Lower leg skin (tissue), 3 donors: ENCODE measurements at regions not wholly inside any gene's neighbourhood (a gene's known extent, or its start where the extent isn't known, plus 50 kb on each side); places are given as distances from the start of the nearest gene placed in this dataset.

Source experiments
- POLR2A ChIP-seq, 2 donors: fragments of 450-650 bp; IDR thresholded peaks; one replicate each; pipeline ENCODE4 v1.6.1; 2016 to 2017; ENCODE audit warnings: antibody characterized with exemption in 2 of 2, mild to moderate bottlenecking in 1 of 2, moderate library complexity in 1 of 2
- TF ChIP-seq, protein P1 (sequence below), 3 donors: fragments of 450-650 bp; IDR thresholded peaks; one replicate each; pipeline ENCODE4 v1.5.1; 2016; ENCODE audit warnings: antibody characterized with exemption in 3 of 3, mild to moderate bottlenecking in 3 of 3, moderate library complexity in 2 of 3

DNA sequence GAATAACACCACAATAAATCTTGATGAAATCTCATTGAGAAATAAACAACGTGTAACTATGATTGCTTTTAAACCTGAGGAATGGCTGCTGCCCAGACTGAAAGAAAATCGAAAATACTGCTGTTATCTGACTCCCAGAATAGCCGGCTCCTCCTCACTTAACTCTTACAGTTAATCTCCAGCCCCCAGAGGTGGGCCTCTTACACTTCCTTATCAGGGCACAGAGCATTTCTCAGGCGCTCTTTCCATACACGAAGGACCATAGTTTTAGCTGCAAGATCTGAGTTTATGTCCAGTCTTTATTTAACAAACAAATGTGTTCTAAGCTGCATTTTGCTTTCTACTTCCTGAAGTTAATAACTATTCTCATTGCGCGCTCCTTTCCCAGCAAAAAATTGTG, 206.9 kb downstream of the MAP2K4 start:
- TF ChIP-seq, protein P1, sequence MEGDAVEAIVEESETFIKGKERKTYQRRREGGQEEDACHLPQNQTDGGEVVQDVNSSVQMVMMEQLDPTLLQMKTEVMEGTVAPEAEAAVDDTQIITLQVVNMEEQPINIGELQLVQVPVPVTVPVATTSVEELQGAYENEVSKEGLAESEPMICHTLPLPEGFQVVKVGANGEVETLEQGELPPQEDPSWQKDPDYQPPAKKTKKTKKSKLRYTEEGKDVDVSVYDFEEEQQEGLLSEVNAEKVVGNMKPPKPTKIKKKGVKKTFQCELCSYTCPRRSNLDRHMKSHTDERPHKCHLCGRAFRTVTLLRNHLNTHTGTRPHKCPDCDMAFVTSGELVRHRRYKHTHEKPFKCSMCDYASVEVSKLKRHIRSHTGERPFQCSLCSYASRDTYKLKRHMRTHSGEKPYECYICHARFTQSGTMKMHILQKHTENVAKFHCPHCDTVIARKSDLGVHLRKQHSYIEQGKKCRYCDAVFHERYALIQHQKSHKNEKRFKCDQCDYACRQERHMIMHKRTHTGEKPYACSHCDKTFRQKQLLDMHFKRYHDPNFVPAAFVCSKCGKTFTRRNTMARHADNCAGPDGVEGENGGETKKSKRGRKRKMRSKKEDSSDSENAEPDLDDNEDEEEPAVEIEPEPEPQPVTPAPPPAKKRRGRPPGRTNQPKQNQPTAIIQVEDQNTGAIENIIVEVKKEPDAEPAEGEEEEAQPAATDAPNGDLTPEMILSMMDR (IDR thresholded peaks at IDR 0.05) = no peak
- TF ChIP-seq POLR2A (IDR thresholded peaks at IDR 0.05) = no peak
